ENCODE measurements at regions not wholly inside any gene's neighbourhood (a gene's known extent, or its start where the extent isn't known, plus 50 kb on each side); places are given as distances from the start of the nearest gene placed in this dataset.

GRCh38 chr4:45072981-45073380, 346.6 kb upstream of the GNPDA2 start:
- TF ChIP-seq TCF4 (CRISPR knock-in tag; IDR thresholded peaks at IDR 0.05; ENCODE audit: borderline replicate concordance) (no peak), ZFP30 (CRISPR knock-in tag; IDR thresholded peaks at IDR 0.05) (no peak), SNAI2 (CRISPR knock-in tag; IDR thresholded peaks at IDR 0.05) (no peak), GLIS3 (CRISPR knock-in tag; IDR thresholded peaks at IDR 0.05) (no peak), PATZ1 (CRISPR knock-in tag; IDR thresholded peaks at IDR 0.05; ENCODE audit: borderline replicate concordance) (no peak), ZC3H10 (CRISPR knock-in tag; IDR thresholded peaks at IDR 0.05) (no peak), PPARA (CRISPR knock-in tag; IDR thresholded peaks at IDR 0.05; ENCODE audit: borderline replicate concordance) (no peak)

Measured in SK-N-SH treated with all-trans-retinoic acid at 6 μM for 48 hours (cell line).